Uterus (tissue), 3 donors: ENCODE measurements at regions not wholly inside any gene's neighbourhood (a gene's known extent, or its start where the extent isn't known, plus 50 kb on each side); places are given as distances from the start of the nearest gene placed in this dataset.

ENCODE experiments used
- DNase-seq, 2 donors: peaks; one replicate each; pipeline ENCODE4 v3.0.0-alpha.2; 2019 to 2020
- H3K27ac ChIP-seq, 2 donors: fragments of 200-600 bp; sonication (generic); 1 replicate in 1 of 2; 2 replicates in 1 of 2; pipeline ENCODE4 v1.5.1; 2016 to 2018
- H3K27me3 ChIP-seq, 2 donors: fragments of 200-600 bp; sonication (generic); one replicate each; pipeline ENCODE4 v1.5.1; 2018 to 2019; ENCODE audit warnings: control low read depth in 1 of 2
- H3K36me3 ChIP-seq, 2 donors: fragments of 200-600 bp; sonication (generic); one replicate each; pipeline ENCODE4 v1.5.1; 2019; ENCODE audit warnings: control low read depth in 1 of 2
- H3K4me1 ChIP-seq, 2 donors: fragments of 200-600 bp; sonication (generic); one replicate each; pipeline ENCODE4 v1.5.1; 2018 to 2019; ENCODE audit warnings: control low read depth in 1 of 2
- H3K4me3 ChIP-seq, 2 donors: fragments of 200-600 bp; sonication (generic); 1 replicate in 1 of 2; 2 replicates in 1 of 2; pipeline ENCODE4 v1.5.1; 2018 to 2019; ENCODE audit warnings: mild to moderate bottlenecking in 1 of 2
- H3K9me3 ChIP-seq, 2 donors: fragments of 200-600 bp; sonication (generic); one replicate each; pipeline ENCODE4 v1.5.1; 2019; ENCODE audit warnings: control low read depth in 1 of 2
- CTCF ChIP-seq, 4 experiments: fragments of 200-600 bp in 2 of 4; fragments of 450-650 bp in 2 of 4; sonication (generic) in 2 of 4; IDR thresholded peaks; one replicate each; pipeline ENCODE4 v1.5.1; 2016 to 2019; ENCODE audit warnings: antibody characterized with exemption in 4 of 4, mild to moderate bottlenecking in 2 of 4, moderate library complexity in 1 of 4
- POLR2A ChIP-seq, 2 donors: fragments of 450-650 bp; IDR thresholded peaks; one replicate each; pipeline ENCODE4 v1.6.1; 2016; ENCODE audit warnings: antibody characterized with exemption in 2 of 2, mild to moderate bottlenecking in 1 of 2, moderate library complexity in 1 of 2
- intact Hi-C: fragments of 100-400 bp; cut with DNase I; formaldehyde crosslinking; loops from one replicate; pipeline ENCODE4 v1.15.1; 2023; ENCODE audit warnings: low total_unique reads
- donor health status: DM: yes; HTN: yes; CAD: no.

DNA sequence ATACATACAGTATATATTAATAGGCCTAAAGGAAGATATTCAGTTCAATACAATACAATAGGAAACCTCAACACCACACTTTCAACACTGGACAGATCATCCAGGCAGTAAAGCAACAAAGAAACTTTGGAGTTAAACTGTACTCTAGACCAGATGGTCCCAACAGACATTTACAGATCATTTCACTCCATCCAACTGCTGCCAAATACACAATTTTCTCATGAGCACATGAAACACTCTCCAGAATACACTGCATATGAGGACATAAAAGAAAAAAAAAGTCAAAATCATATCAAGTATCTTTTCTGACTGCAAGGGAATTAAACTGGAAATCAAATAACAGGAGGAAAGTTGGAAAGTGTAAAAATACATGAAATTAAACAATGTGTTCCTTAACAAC, 607.5 kb upstream of the BRINP3 start:
- Histone ChIP-seq H3K27me3 (no peaks in the 10 kb centered on the region), H3K4me1 (no peaks in the 10 kb centered on the region), H3K9me3 (no peaks in the 10 kb centered on the region), H3K27ac (no peak overlapping the region), H3K36me3 (no peaks in the 10 kb centered on the region), H3K4me3 (no peak overlapping the region)
- no peak for DNase-seq
- TF ChIP-seq POLR2A (IDR thresholded peaks at IDR 0.05) (no peak), CTCF (IDR thresholded peaks at IDR 0.05) (no peak)
- intact Hi-C loops: no loop called here

DNA sequence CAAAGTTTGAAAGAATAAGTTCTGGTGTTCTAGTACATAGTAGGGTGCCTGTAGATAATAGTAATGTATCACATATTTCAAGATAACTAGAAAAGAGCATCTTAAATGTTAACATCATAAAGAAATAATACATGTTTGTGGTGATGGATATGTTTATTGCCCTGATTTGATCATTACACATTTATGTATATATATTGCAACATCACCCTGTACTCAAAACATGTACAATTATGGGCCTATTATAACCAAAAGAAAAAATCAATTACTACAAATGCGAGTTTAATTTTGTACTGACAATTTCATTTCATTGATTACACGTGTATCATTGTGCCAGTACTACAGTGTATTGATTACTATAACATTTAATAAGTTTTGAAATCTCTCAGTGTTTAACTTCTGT, 609.2 kb upstream of the BRINP3 start:
- TF ChIP-seq POLR2A (IDR thresholded peaks at IDR 0.05) (no peak), CTCF (IDR thresholded peaks at IDR 0.05) (no peak)
- Histone ChIP-seq H3K27ac (no peak overlapping the region), H3K4me3 (no peak overlapping the region), H3K36me3 (no peaks in the 10 kb centered on the region), H3K9me3 (no peaks in the 10 kb centered on the region), H3K27me3 (no peaks in the 10 kb centered on the region), H3K4me1 (no peaks in the 10 kb centered on the region)
- no peak for DNase-seq
- intact Hi-C loops: no loop called here

DNA sequence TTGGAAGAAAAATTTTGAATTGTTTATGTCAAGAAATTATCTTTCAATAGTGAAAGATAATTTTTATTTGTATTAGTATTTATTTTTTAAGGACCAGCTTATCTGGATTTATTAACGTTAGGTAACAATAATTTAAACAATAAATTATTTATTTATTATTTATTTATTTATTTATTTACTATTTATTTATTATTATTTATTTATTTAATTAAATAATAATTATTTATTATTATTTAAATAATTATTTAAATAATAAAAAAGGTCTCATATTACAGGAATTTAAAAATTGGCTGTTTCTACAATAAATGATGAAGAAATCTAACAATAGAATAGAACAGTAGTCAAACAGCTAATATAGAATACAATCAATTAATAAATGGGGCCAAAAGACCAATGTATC, 618.7 kb upstream of the BRINP3 start:
- Histone ChIP-seq H3K36me3 (no peaks in the 10 kb centered on the region), H3K4me1 (no peaks in the 10 kb centered on the region), H3K4me3 (no peak overlapping the region), H3K9me3 (no peaks in the 10 kb centered on the region), H3K27me3 (no peaks in the 10 kb centered on the region), H3K27ac (no peak overlapping the region)
- TF ChIP-seq CTCF (IDR thresholded peaks at IDR 0.05) (no peak), POLR2A (IDR thresholded peaks at IDR 0.05) (no peak)
- no peak for DNase-seq
- intact Hi-C loops: no loop called here

DNA sequence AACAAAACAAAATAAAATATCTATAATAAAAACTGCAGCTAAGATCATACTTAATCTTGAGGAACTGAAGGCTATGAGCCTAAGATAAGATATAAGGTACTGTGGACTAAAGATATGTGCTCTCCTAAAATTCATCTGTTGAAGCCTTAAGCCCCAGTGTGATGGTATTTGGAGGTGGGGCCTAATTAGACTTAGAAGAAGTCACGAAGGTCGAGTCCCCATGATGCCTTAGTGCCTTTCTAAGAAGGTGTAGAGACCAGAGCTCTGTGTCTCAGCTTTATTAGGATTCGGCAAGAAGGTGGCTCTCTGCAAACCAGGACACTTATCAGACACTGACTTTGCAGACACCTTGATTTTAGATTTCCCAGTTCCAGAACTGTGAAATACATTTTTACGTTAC, 622.0 kb upstream of the BRINP3 start:
- H3K4me1 ChIP-seq: no peaks in the 10 kb centered on the region
- H3K27me3 ChIP-seq: no peaks in the 10 kb centered on the region
- H3K4me3 ChIP-seq: no peak overlapping the region
- no peaks in the 10 kb centered on the region for H3K9me3 ChIP-seq
- H3K36me3 ChIP-seq: no peaks in the 10 kb centered on the region
- H3K27ac ChIP-seq: no peak overlapping the region
- intact Hi-C loops: no loop called here
- no peak for TF ChIP-seq CTCF (IDR thresholded peaks at IDR 0.05)
- no peak for TF ChIP-seq POLR2A (IDR thresholded peaks at IDR 0.05)
- no peak for DNase-seq

- Histone ChIP-seq H3K36me3 (no peaks in the 10 kb centered on the region), H3K9me3 (no peaks in the 10 kb centered on the region), H3K27me3 (no peaks in the 10 kb centered on the region), H3K4me3 (no peak overlapping the region), H3K27ac (no peak overlapping the region), H3K4me1 (no peaks in the 10 kb centered on the region)
- TF ChIP-seq POLR2A (IDR thresholded peaks at IDR 0.05) (no peak), CTCF (IDR thresholded peaks at IDR 0.05) (no peak)
- no peak for DNase-seq
- intact Hi-C loops: no loop called here
These were observed 624.3 kb upstream of the BRINP3 start for GRCh38 chr1:191101960-191102359.
